Heart left ventricle (tissue), 13 donors: ENCODE measurements at regions not wholly inside any gene's neighbourhood (a gene's known extent, or its start where the extent isn't known, plus 50 kb on each side); places are given as distances from the start of the nearest gene placed in this dataset.

Experiments used
- CTCF ChIP-seq, 12 donors: fragments of 200-600 bp; sonication (generic) in 4 of 12; IDR thresholded peaks; one replicate each; pipeline versions ENCODE4 v1.5.0 to v1.8.0; 2018 to 2022; ENCODE audit warnings: antibody characterized with exemption in 12 of 12, mild to moderate bottlenecking in 5 of 12
- POLR2A ChIP-seq, 2 donors: fragments of 450-650 bp; IDR thresholded peaks; one replicate each; pipeline ENCODE4 v1.6.1; 2017; ENCODE audit warnings: antibody characterized with exemption in 2 of 2, mild to moderate bottlenecking in 2 of 2, moderate library complexity in 2 of 2
- donor health status: ischemic (EF 13 %, LVEDD 7.1; RV severe dilation, severe dysfunction).
- donor health status: DM: no; HTN: yes; CAD: no.
- donor health status: DM: no; HTN: no; CAD: no.
- donor health status: ischemic (EF 25% LVEDD 6.9; RV normal size, moderate dysfunction).
- donor health status: ischemic (EF 25% LVEDD 5.7; RV mildly dilated, moderate dysfunction).
- donor health status: ischemic (EF 35%, LVEDD 5.7; RV mildly dilated, moderate dysfunction).
- donor health status: nonischemic (EF 11% LVEDD 7.7; RV severe dilation, severe dysfunction).
- donor health status: DM: yes; HTN: yes; CAD: no.
- donor health status: PGD.
- donor health status: ischemic (EF 29% LVEDD 5.4; RV normal size, mild dysfunction).
- donor health status: nonischemic (EF 23%, LVEDD 6.1; RV moderate dilation, normal function).

- TF ChIP-seq CTCF (IDR thresholded peaks at IDR 0.05): no peak
- no peak for TF ChIP-seq POLR2A (IDR thresholded peaks at IDR 0.05)
These were observed 1100.0 kb upstream of the AMELY start for GRCh38 chrY:8011515-8011914.
